Glomerular visceral epithelial cell (primary cell): ENCODE measurements at regions not wholly inside any gene's neighbourhood (a gene's known extent, or its start where the extent isn't known, plus 50 kb on each side); places are given as distances from the start of the nearest gene placed in this dataset.
"Not testable (repeated sequence)": the region's sequence is repeated elsewhere in the genome, so short reads cannot be mapped to it uniquely, and the experiment has no call there.

ENCODE experiments used
- DNase-seq: peaks from one replicate; pipeline ENCODE4 v3.0.0-alpha.2; 2016; ENCODE audit errors: extremely low spot score

GRCh38 chr5:91848453-91848852 is 465.3 kb upstream of the ARRDC3 start:
- peak; percentile 85 for DNase-seq

GRCh38 chr5:91841423-91841822 is 458.3 kb upstream of the ARRDC3 start:
- DNase-seq: no peak

- no peak for DNase-seq
Measured at GRCh38 chr5:91840412-91840811, 457.3 kb upstream of the ARRDC3 start.

- DNase-seq: no peak
Measured at GRCh38 chr5:91839721-91840120, 456.6 kb upstream of the ARRDC3 start.

GRCh38 chr5:91839233-91839632 is 456.1 kb upstream of the ARRDC3 start:
- no peak for DNase-seq

- DNase-seq: no peak
Measured at GRCh38 chr5:91830361-91830953, 447.3 kb upstream of the ARRDC3 start.

GRCh38 chr5:91825618-91826017 is 442.5 kb upstream of the ARRDC3 start:
- no peak for DNase-seq

- DNase-seq: no peak
Measured at GRCh38 chr5:91824406-91824805, 441.3 kb upstream of the ARRDC3 start.

GRCh38 chr5:91820874-91821273 is 437.8 kb upstream of the ARRDC3 start:
- no peak for DNase-seq

- no peak for DNase-seq
Measured at GRCh38 chr5:91816681-91817080, 433.6 kb upstream of the ARRDC3 start.

GRCh38 chr5:91797576-91797975 is 414.5 kb upstream of the ARRDC3 start:
- DNase-seq: no peak

- no peak for DNase-seq
Measured at GRCh38 chr5:91794856-91795548, 411.9 kb upstream of the ARRDC3 start.

GRCh38 chr5:91794455-91794854 is 411.3 kb upstream of the ARRDC3 start:
- DNase-seq: no peak

- no peak for DNase-seq
Measured at GRCh38 chr5:91787718-91788117, 404.6 kb upstream of the ARRDC3 start.

- no peak for DNase-seq
Measured at GRCh38 chr5:91777671-91778070, 394.6 kb upstream of the ARRDC3 start.

GRCh38 chr5:91776249-91776648 is 393.1 kb upstream of the ARRDC3 start:
- no peak for DNase-seq

GRCh38 chr5:91770400-91770799 is 387.3 kb upstream of the ARRDC3 start:
- DNase-seq: no peak

GRCh38 chr5:91757383-91757782 is 374.3 kb upstream of the ARRDC3 start:
- not testable (repeated sequence) for DNase-seq

GRCh38 chr5:91754990-91755389 is 371.9 kb upstream of the ARRDC3 start:
- DNase-seq: no peak

- not testable (repeated sequence) for DNase-seq
Measured at GRCh38 chr5:91744470-91744869, 361.4 kb upstream of the ARRDC3 start.

GRCh38 chr5:91742550-91742949 is 359.4 kb upstream of the ARRDC3 start:
- no peak for DNase-seq

GRCh38 chr5:91741764-91742505 is 358.8 kb upstream of the ARRDC3 start:
- DNase-seq: no peak

- no peak for DNase-seq
Measured at GRCh38 chr5:91730026-91730425, 346.9 kb upstream of the ARRDC3 start.
